SK-N-SH (cell line): ENCODE measurements at regions not wholly inside any gene's neighbourhood (a gene's known extent, or its start where the extent isn't known, plus 50 kb on each side); places are given as distances from the start of the nearest gene placed in this dataset.

Source experiments
- JUND ChIP-seq: IDR thresholded peaks from 2 replicates; pipeline ENCODE4 v1.4.0; 2012
- NFIC ChIP-seq: IDR thresholded peaks from 2 replicates; pipeline ENCODE4 v1.4.0; 2012; ENCODE audit warnings: borderline replicate concordance
- TAF1 ChIP-seq: IDR thresholded peaks from 2 replicates; pipeline ENCODE4 v1.6.1; 2012; ENCODE audit warnings: low read depth, mild to moderate bottlenecking, low read length, moderate library complexity, borderline replicate concordance
- TF ChIP-seq, protein P1 (sequence below): IDR thresholded peaks from 2 replicates; pipeline ENCODE4; 2012
- TF ChIP-seq, protein P2 (sequence below): fragments of 200-600 bp; sonication (generic); IDR thresholded peaks from 2 replicates; pipeline ENCODE4 v1.6.1; 2017; ENCODE audit warnings: antibody characterized with exemption, mild to moderate bottlenecking, moderate library complexity

DNA sequence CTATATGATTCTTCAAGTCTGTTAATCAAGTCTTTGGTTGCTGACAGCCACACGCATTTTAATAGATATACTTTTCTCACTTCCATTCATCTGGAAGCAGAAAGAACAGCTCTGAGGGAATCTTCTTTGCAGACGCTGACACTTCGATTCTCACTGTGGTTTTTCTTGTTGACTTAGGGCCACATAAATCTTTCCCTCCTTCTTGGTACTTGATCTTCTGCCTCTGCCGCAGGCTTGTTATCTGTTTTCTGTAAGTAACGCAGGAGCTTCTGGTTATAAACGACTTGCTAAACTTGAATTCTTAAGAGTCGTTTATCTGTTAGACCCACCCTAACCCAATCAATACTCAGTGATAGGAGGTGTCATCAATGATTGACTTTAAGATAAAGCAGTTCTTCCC, 268.8 kb upstream of the SULF2 start:
- TF ChIP-seq JUND (no peak), TAF1 (no peak), NFIC (no peak)
- TF ChIP-seq, protein P1, sequence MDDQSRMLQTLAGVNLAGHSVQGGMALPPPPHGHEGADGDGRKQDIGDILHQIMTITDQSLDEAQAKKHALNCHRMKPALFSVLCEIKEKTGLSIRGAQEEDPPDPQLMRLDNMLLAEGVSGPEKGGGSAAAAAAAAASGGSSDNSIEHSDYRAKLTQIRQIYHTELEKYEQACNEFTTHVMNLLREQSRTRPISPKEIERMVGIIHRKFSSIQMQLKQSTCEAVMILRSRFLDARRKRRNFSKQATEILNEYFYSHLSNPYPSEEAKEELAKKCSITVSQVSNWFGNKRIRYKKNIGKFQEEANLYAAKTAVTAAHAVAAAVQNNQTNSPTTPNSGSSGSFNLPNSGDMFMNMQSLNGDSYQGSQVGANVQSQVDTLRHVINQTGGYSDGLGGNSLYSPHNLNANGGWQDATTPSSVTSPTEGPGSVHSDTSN: no peak
- TF ChIP-seq, protein P2, sequence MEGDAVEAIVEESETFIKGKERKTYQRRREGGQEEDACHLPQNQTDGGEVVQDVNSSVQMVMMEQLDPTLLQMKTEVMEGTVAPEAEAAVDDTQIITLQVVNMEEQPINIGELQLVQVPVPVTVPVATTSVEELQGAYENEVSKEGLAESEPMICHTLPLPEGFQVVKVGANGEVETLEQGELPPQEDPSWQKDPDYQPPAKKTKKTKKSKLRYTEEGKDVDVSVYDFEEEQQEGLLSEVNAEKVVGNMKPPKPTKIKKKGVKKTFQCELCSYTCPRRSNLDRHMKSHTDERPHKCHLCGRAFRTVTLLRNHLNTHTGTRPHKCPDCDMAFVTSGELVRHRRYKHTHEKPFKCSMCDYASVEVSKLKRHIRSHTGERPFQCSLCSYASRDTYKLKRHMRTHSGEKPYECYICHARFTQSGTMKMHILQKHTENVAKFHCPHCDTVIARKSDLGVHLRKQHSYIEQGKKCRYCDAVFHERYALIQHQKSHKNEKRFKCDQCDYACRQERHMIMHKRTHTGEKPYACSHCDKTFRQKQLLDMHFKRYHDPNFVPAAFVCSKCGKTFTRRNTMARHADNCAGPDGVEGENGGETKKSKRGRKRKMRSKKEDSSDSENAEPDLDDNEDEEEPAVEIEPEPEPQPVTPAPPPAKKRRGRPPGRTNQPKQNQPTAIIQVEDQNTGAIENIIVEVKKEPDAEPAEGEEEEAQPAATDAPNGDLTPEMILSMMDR: no peak
